Ovary (tissue), 3 donors: ENCODE measurements at regions not wholly inside any gene's neighbourhood (a gene's known extent, or its start where the extent isn't known, plus 50 kb on each side); places are given as distances from the start of the nearest gene placed in this dataset.

Source experiments
- POLR2A ChIP-seq: fragments of 450-650 bp; IDR thresholded peaks from one replicate; pipeline ENCODE4 v1.6.1; 2017; ENCODE audit warnings: antibody characterized with exemption, mild to moderate bottlenecking, moderate library complexity
- TF ChIP-seq, protein P1 (sequence below), 3 donors: fragments of 450-650 bp in 2 of 3; fragments of 200-600 bp in 1 of 3; IDR thresholded peaks; one replicate each; pipeline versions ENCODE4 v1.5.1 to v1.8.0; 2016 to 2022; ENCODE audit warnings: antibody characterized with exemption in 3 of 3, mild to moderate bottlenecking in 1 of 3
- donor health status: DM: no; HTN: no; CAD: no.

DNA sequence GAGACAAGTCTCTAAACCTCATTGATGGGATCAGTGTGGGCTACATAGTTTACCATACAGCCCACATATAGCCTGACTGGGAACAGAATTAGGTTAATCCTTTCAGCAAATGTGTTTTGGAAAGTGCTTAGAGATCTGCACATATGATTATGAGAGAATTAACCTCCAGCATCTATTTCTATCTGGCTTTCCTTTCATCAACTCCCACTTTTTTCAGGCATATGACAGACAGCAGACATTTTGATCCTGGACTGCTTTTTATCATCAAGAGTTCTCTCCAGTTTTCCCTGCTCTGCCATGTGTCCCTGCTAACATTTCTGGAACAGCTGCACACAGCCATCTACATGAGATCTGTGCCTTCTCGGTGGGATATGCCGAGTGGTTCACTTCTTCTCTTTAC is 139.5 kb upstream of the LRP1B start:
- no peak for TF ChIP-seq POLR2A
- TF ChIP-seq, protein P1, sequence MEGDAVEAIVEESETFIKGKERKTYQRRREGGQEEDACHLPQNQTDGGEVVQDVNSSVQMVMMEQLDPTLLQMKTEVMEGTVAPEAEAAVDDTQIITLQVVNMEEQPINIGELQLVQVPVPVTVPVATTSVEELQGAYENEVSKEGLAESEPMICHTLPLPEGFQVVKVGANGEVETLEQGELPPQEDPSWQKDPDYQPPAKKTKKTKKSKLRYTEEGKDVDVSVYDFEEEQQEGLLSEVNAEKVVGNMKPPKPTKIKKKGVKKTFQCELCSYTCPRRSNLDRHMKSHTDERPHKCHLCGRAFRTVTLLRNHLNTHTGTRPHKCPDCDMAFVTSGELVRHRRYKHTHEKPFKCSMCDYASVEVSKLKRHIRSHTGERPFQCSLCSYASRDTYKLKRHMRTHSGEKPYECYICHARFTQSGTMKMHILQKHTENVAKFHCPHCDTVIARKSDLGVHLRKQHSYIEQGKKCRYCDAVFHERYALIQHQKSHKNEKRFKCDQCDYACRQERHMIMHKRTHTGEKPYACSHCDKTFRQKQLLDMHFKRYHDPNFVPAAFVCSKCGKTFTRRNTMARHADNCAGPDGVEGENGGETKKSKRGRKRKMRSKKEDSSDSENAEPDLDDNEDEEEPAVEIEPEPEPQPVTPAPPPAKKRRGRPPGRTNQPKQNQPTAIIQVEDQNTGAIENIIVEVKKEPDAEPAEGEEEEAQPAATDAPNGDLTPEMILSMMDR (IDR thresholded peaks at IDR 0.05), result no peak
